Body of pancreas (tissue), 4 donors: ENCODE measurements at regions not wholly inside any gene's neighbourhood (a gene's known extent, or its start where the extent isn't known, plus 50 kb on each side); places are given as distances from the start of the nearest gene placed in this dataset.

Source experiments
- CTCF ChIP-seq, 7 experiments: fragments of 450-650 bp in 4 of 7; fragments of 200-600 bp in 3 of 7; sonication (generic) in 3 of 7; IDR thresholded peaks; one replicate each; pipeline ENCODE4 v1.5.1; 2016 to 2019; ENCODE audit warnings: antibody characterized with exemption in 7 of 7
- POLR2A ChIP-seq, 3 donors: fragments of 450-650 bp; IDR thresholded peaks; one replicate each; pipeline ENCODE4 v1.6.1; 2016; ENCODE audit warnings: antibody characterized with exemption in 3 of 3, mild to moderate bottlenecking in 2 of 3

- TF ChIP-seq CTCF (IDR thresholded peaks at IDR 0.05): peak; percentile 22 to 70 (median 59)
- TF ChIP-seq POLR2A (IDR thresholded peaks at IDR 0.05): no peak
Measured at GRCh38 chrX:118225711-118226428, 109.3 kb upstream of the KLHL13 start.
